CD4-positive, alpha-beta T cell treated with Interferon alpha-2 for 1 hour (primary cell): ENCODE measurements at regions not wholly inside any gene's neighbourhood (a gene's known extent, or its start where the extent isn't known, plus 50 kb on each side); places are given as distances from the start of the nearest gene placed in this dataset.

Experiments used
- DNase-seq, 2 donors: peaks; one replicate each; pipeline ENCODE4 v3.0.0-alpha.2; 2020 to 2022

- no peak for DNase-seq
These were observed 76.4 kb upstream of the DLX6 start for GRCh38 chr7:96928965-96929364.

GRCh38 chr7:96931891-96932290 is 73.5 kb upstream of the DLX6 start:
- no peak for DNase-seq

GRCh38 chr7:96933067-96933645 is 72.2 kb upstream of the DLX6 start:
- DNase-seq = no peak

DNA sequence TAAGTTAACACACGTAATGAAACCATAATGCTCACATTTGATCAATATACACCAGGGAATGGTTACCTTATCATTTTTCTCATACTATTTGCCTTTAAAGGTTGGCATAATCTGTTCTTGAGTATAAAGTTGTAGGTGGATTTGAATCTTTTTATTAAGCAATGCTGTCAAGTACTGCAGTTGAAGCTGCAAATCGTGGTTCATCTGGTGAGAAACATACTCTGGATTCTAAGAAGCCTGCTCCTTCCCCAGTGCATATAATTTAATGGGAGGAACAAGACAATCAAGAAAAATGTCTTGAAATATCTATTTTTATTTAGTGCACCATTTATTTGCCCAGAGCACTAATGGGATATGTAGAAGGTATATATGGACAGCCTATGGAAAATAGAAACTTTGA is 68.7 kb upstream of the DLX6 start:
- DNase-seq = no peak

DNA sequence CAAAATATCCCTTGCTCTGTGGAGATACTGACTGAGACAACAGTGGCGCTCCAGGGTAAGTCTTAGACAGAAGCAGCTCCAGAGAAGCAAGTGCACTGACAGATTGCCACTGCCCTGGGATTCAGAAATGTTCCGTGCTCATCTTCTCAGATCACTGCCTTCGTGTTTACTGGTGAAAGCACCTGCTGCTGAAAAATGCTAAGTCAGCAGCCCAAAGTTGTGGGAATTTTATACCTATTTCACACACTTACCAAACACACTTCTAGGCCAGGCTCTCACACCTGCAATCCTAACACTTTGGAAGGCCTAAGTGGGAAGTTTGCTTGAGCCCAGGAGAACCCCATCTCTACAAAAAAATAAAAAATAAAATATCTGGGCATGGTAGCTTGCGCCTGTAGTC is 63.2 kb upstream of the DLX6 start:
- DNase-seq = no peak

DNA sequence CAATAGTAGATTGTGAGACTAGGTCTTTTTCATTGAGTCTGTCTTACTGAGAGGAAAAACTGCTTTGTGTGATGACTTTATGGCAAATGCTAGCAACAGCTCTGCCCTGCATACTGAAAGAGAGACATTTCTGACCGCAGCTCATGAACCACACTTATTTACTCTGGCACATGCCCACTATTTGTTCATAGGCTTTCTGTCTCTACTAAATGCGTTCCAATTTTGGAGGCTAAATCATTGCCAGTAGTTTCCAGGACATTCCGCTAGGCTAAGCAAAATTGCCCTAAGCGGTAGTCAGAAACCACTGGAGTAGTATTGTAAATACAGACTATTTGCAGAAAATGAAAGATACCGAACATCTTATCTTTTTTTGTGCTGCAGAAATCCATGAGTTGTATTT is 55.6 kb upstream of the DLX6 start:
- DNase-seq = no peak

DNA sequence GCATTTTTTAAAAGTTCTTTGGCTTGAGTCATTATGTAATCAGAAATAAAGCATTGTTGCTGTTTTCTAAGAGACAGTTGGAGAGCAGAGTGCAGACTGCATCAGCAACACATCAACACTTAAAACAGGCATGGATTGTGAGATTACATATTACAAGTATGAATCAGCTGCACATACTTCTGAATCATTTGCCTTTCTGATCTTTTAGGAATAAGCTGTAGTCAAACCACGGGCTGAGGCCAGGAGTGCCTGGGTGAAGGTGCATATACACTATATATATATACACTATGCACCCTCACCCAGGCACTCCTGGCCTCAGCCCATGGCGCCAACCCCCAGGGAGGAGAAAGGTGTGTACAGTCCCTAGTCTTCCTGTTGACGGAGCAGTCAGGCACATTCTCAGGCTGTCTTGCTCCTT is 52.4 kb upstream of the DLX6 start:
- DNase-seq = no peak

GRCh38 chr7:96953676-96954513 is 51.5 kb upstream of the DLX6 start:
- DNase-seq = no peak
